ENCODE measurements at regions not wholly inside any gene's neighbourhood (a gene's known extent, or its start where the extent isn't known, plus 50 kb on each side); places are given as distances from the start of the nearest gene placed in this dataset.
A peak's percentile ranks its signal among the peaks of the same experiment; 100 is the strongest.

- 92% methylated on average over 6 of the region's 6 CpGs for WGBS
- no peak overlapping the region for H3K27ac ChIP-seq (replicated peaks in 1 of 4)
- H3K4me3 ChIP-seq = no peak overlapping the region
- intact Hi-C loops (cut with DNase I) = no loop called here
- H3K36me3 ChIP-seq = no peaks in the 10 kb centered on the region
- no peaks in the 10 kb centered on the region for H3K4me1 ChIP-seq
- no peaks in the 10 kb centered on the region for H3K9me3 ChIP-seq
- H3K27me3 ChIP-seq = no peaks in the 10 kb centered on the region
- DNase-seq (ENCODE audit: extremely low spot score) = no peak
- TF ChIP-seq POLR2A (IDR thresholded peaks at IDR 0.05; ENCODE audit: low read depth) = no peak
- TF ChIP-seq CTCF (IDR thresholded peaks at IDR 0.05) = no peak
- TF ChIP-seq EP300 (IDR thresholded peaks at IDR 0.05) = no peak
- TF ChIP-seq POLR2AphosphoS5 (IDR thresholded peaks at IDR 0.05) = no peak
These were observed 79.4 kb downstream of the S1PR1 start for GRCh38 chr1:101316256-101316655.

GRCh38 chr1:101316799-101317198 lies 80.0 kb downstream of the S1PR1 start:
- Histone ChIP-seq H3K27ac (replicated peaks in 1 of 4) (no peak overlapping the region), H3K9me3 (no peaks in the 10 kb centered on the region), H3K36me3 (no peaks in the 10 kb centered on the region), H3K4me1 (no peaks in the 10 kb centered on the region), H3K4me3 (no peak overlapping the region), H3K27me3 (no peaks in the 10 kb centered on the region)
- no peak for TF ChIP-seq POLR2AphosphoS5 (IDR thresholded peaks at IDR 0.05)
- no peak for TF ChIP-seq EP300 (IDR thresholded peaks at IDR 0.05)
- TF ChIP-seq POLR2A (IDR thresholded peaks at IDR 0.05; ENCODE audit: low read depth) = no peak
- TF ChIP-seq CTCF (IDR thresholded peaks at IDR 0.05) = no peak
- DNase-seq (ENCODE audit: extremely low spot score) = no peak
- intact Hi-C loops (cut with DNase I) = no loop called here
- 64% methylated on average over 4 of the region's 4 CpGs for WGBS

- Histone ChIP-seq H3K27ac (replicated peaks in 1 of 4) (no peak overlapping the region), H3K4me3 (no peak overlapping the region), H3K27me3 (no peaks in the 10 kb centered on the region), H3K36me3 (no peaks in the 10 kb centered on the region), H3K4me1 (no peaks in the 10 kb centered on the region), H3K9me3 (no peaks in the 10 kb centered on the region)
- no peak for DNase-seq (ENCODE audit: extremely low spot score)
- WGBS = 99% methylated on average over 3 of the region's 3 CpGs
- intact Hi-C loops (cut with DNase I) = no loop called here
- TF ChIP-seq CTCF (IDR thresholded peaks at IDR 0.05) (no peak), POLR2AphosphoS5 (IDR thresholded peaks at IDR 0.05) (no peak), POLR2A (IDR thresholded peaks at IDR 0.05; ENCODE audit: low read depth) (no peak), EP300 (IDR thresholded peaks at IDR 0.05) (no peak)
These were observed 80.8 kb downstream of the S1PR1 start for GRCh38 chr1:101317590-101317989.

GRCh38 chr1:101323535-101323934 lies 86.7 kb downstream of the S1PR1 start:
- Histone ChIP-seq H3K4me1 (no peaks in the 10 kb centered on the region), H3K9me3 (no peaks in the 10 kb centered on the region), H3K4me3 (no peak overlapping the region), H3K27ac (replicated peaks in 1 of 4) (no peak overlapping the region), H3K27me3 (no peaks in the 10 kb centered on the region), H3K36me3 (no peaks in the 10 kb centered on the region)
- intact Hi-C loops (cut with DNase I) = no loop called here
- TF ChIP-seq POLR2AphosphoS5 (IDR thresholded peaks at IDR 0.05) = no peak
- no peak for TF ChIP-seq EP300 (IDR thresholded peaks at IDR 0.05)
- no peak for TF ChIP-seq POLR2A (IDR thresholded peaks at IDR 0.05; ENCODE audit: low read depth)
- TF ChIP-seq CTCF (IDR thresholded peaks at IDR 0.05) = no peak
- WGBS = 88% methylated on average over 1 of the region's 1 CpG
- DNase-seq (ENCODE audit: extremely low spot score) = peak; percentile 31

- H3K4me1 ChIP-seq = no peaks in the 10 kb centered on the region
- DNase-seq (ENCODE audit: extremely low spot score) = no peak
- H3K4me3 ChIP-seq = no peak overlapping the region
- H3K27me3 ChIP-seq = no peaks in the 10 kb centered on the region
- TF ChIP-seq POLR2A (IDR thresholded peaks at IDR 0.05; ENCODE audit: low read depth) (no peak), EP300 (IDR thresholded peaks at IDR 0.05) (no peak), CTCF (IDR thresholded peaks at IDR 0.05) (no peak), POLR2AphosphoS5 (IDR thresholded peaks at IDR 0.05) (no peak)
- intact Hi-C loops (cut with DNase I) = no loop called here
- no peaks in the 10 kb centered on the region for H3K36me3 ChIP-seq
- no peaks in the 10 kb centered on the region for H3K9me3 ChIP-seq
- 83% methylated on average over 1 of the region's 1 CpG for WGBS
- H3K27ac ChIP-seq (replicated peaks in 1 of 4) = no peak overlapping the region
These were observed 88.3 kb downstream of the S1PR1 start for GRCh38 chr1:101325144-101325543.
